ENCODE measurements at regions not wholly inside any gene's neighbourhood (a gene's known extent, or its start where the extent isn't known, plus 50 kb on each side); places are given as distances from the start of the nearest gene placed in this dataset.
A peak's percentile ranks its signal among the peaks of the same experiment; 100 is the strongest.

DNA sequence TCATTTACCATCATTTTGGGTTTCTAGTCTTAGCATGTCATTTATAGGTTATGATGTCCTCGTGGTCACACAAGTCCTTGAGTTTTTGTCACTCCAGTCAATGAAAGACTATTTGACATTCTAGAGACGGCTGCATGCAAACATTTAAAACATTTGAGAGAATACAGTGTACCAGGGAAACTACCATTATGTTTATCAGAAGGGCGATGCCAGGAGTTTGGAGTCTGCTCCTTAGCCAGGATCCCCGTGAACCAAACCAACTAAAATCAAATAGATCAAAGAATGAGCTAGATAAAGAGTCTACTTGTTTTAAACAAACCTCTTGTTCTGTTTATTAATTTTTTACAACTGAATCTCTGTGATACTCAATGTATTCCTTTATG lies 122.6 kb downstream of the OLIG3 start:
- Histone ChIP-seq H3K9me3 (no peaks in the 10 kb centered on the region), H3K27ac (no peak overlapping the region), H3K4me1 (no peaks in the 10 kb centered on the region), H3K36me3 (no peaks in the 10 kb centered on the region), H3K4me3 (no peak overlapping the region), H3K27me3 (no peaks in the 10 kb centered on the region)
- DNase-seq (ENCODE audit: low spot score in 2 of 2): no peak
- 55 to 64% methylated on average over 4 of the region's 4 CpGs for WGBS, 2 donors
- TF ChIP-seq, protein P1, sequence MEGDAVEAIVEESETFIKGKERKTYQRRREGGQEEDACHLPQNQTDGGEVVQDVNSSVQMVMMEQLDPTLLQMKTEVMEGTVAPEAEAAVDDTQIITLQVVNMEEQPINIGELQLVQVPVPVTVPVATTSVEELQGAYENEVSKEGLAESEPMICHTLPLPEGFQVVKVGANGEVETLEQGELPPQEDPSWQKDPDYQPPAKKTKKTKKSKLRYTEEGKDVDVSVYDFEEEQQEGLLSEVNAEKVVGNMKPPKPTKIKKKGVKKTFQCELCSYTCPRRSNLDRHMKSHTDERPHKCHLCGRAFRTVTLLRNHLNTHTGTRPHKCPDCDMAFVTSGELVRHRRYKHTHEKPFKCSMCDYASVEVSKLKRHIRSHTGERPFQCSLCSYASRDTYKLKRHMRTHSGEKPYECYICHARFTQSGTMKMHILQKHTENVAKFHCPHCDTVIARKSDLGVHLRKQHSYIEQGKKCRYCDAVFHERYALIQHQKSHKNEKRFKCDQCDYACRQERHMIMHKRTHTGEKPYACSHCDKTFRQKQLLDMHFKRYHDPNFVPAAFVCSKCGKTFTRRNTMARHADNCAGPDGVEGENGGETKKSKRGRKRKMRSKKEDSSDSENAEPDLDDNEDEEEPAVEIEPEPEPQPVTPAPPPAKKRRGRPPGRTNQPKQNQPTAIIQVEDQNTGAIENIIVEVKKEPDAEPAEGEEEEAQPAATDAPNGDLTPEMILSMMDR (IDR thresholded peaks at IDR 0.05): peak in 1 of 5 experiments; percentile 2
- TF ChIP-seq EP300 (IDR thresholded peaks at IDR 0.05): no peak
- TF ChIP-seq POLR2A (IDR thresholded peaks at IDR 0.05): no peak

DNA sequence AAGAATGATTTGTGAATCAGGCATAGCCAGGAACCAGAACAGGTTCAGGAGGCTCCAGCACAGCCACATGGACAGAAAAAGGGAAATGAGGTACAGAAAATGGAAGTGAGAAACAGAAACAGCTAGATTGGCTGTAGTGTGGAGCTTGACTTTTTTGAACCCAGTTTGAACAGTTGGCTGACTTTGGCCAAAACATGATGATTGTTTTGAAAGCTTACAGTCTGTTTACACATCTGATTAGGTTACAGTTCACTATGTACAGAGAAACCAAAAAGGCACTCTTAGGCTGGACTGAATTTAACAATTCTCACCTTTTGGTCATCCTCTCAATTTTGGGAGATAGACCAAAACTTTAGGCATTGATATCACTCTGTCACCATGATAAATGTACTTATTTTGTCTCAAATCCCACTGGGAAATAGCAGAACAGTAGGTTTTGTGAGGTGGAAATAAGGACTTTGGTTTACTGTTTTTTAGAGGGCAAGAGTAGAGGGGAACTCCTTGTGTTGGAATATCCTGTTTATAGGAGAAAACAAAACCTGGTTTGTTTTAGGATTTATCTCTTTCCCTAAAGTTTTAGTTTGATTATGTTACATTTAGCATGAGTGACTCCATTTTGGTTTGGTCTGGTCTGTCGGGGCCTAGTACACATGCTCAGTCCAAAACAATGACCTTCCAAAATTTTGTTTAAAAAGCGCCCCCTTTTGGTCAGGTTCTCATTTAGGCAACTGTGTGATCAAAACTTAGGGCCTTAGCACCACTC lies 123.1 kb downstream of the OLIG3 start:
- Histone ChIP-seq H3K9me3 (no peaks in the 10 kb centered on the region), H3K4me3 (no peak overlapping the region), H3K4me1 (no peaks in the 10 kb centered on the region), H3K36me3 (no peaks in the 10 kb centered on the region), H3K27ac (no peak overlapping the region), H3K27me3 (no peaks in the 10 kb centered on the region)
- WGBS, 2 donors: 57 to 66% methylated on average over 2 of the region's 2 CpGs
- TF ChIP-seq EP300 (IDR thresholded peaks at IDR 0.05): no peak
- TF ChIP-seq, protein P1 (IDR thresholded peaks at IDR 0.05): peak in 1 of 5 experiments; percentile 10
- no peak for DNase-seq (ENCODE audit: low spot score in 2 of 2)

- Histone ChIP-seq H3K27me3 (no peaks in the 10 kb centered on the region), H3K36me3 (no peaks in the 10 kb centered on the region), H3K27ac (no peak overlapping the region), H3K4me1 (no peaks in the 10 kb centered on the region), H3K9me3 (no peaks in the 10 kb centered on the region), H3K4me3 (no peak overlapping the region)
- DNase-seq (ENCODE audit: low spot score in 2 of 2): no peak
- no peak for TF ChIP-seq POLR2A (IDR thresholded peaks at IDR 0.05)
- TF ChIP-seq EP300 (IDR thresholded peaks at IDR 0.05): no peak
- TF ChIP-seq, protein P1 (IDR thresholded peaks at IDR 0.05): no peak
- 60 to 61% methylated on average over 1 of the region's 1 CpG for WGBS, 2 donors
Measured at GRCh38 chr6:137369136-137369535, 125.1 kb downstream of the OLIG3 start.

DNA sequence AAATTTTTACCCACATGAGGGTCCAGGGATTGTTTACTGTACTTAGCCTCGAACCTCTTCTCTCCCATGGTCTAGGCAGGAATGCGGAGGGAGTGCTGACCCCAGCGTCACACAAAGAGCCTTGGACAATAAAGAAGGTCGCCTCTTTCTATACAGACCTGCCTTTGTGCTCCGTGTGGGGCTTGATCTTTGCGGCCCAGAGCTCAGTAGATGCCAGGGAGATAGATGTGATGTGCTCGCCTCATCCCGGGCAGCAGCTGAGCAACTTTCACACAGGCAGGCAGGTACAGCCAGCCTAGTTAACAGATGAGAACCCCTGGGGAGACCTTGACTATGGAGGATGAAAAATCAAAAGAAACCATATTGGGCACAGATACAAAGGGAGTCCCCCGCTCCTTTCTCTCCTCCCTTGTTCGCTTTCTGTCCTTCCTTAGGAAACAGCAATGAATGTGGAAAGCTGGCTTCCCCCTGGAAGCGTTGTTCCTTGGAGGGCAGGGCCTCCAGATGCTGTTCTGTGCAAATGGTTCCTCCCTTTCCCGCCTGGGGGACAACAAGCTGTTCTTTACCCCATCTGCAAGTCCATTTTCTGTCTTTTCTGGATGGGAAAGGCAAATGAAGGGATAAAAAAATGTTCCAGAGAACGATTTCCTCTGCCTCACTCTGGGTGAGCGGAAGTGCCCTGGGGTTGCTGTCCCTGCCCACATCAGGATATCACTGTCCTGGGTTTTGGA lies 128.3 kb downstream of the OLIG3 start:
- no peaks in the 10 kb centered on the region for H3K27me3 ChIP-seq
- no peaks in the 10 kb centered on the region for H3K9me3 ChIP-seq
- no peak for TF ChIP-seq EP300 (IDR thresholded peaks at IDR 0.05)
- TF ChIP-seq, protein P1 (IDR thresholded peaks at IDR 0.05): no peak
- TF ChIP-seq POLR2A (IDR thresholded peaks at IDR 0.05): no peak
- no peaks in the 10 kb centered on the region for H3K36me3 ChIP-seq
- H3K27ac ChIP-seq: no peak overlapping the region
- no peak overlapping the region for H3K4me3 ChIP-seq
- 76% methylated on average over 14 of the region's 14 CpGs for WGBS, 2 donors
- no peak for DNase-seq (ENCODE audit: low spot score in 2 of 2)
- H3K4me1 ChIP-seq: peaks cover 0 to 5% (median 2%) of the 10 kb centered on the region in 4 donors

GRCh38 chr6:137363805-137364138 lies 130.4 kb downstream of the OLIG3 start:
- Histone ChIP-seq H3K27me3 (no peaks in the 10 kb centered on the region), H3K9me3 (no peaks in the 10 kb centered on the region), H3K27ac (no peak overlapping the region), H3K36me3 (no peaks in the 10 kb centered on the region), H3K4me3 (no peak overlapping the region), H3K4me1 (peaks cover 0 to 5% (median 2%) of the 10 kb centered on the region in 4 donors)
- TF ChIP-seq POLR2A (IDR thresholded peaks at IDR 0.05): no peak
- TF ChIP-seq, protein P1 (IDR thresholded peaks at IDR 0.05): no peak
- no peak for TF ChIP-seq EP300 (IDR thresholded peaks at IDR 0.05)
- WGBS, 2 donors: 69 to 71% methylated on average over 5 of the region's 5 CpGs
- no peak for DNase-seq (ENCODE audit: low spot score in 2 of 2)

Measured in tibial nerve (tissue), 4 donors.